Activated CD8-positive, alpha-beta T cell treated with anti-CD3 and anti-CD28 coated beads for 36 hours (primary cell): ENCODE measurements at regions not wholly inside any gene's neighbourhood (a gene's known extent, or its start where the extent isn't known, plus 50 kb on each side); places are given as distances from the start of the nearest gene placed in this dataset.

ENCODE experiments used
- ATAC-seq: fragments of 200-7000 bp; cut with Tn5 transposase; one replicate; pipeline ENCODE4 v1.10.0; 2021; ENCODE audit warnings: mild to moderate bottlenecking, moderate library complexity
- CTCF ChIA-PET: fragments of 350-600 bp; sonication (Branson Sonifier 250); formaldehyde crosslinking; loops from one replicate; lab custom pipeline; 2021; ENCODE audit warnings: antibody characterized with exemption; lab: Charles Lee
- POLR2A ChIA-PET: fragments of 350-600 bp; sonication (Branson Sonifier 250); formaldehyde crosslinking; loops from one replicate; lab custom pipeline; 2021; ENCODE audit warnings: antibody characterized with exemption; lab: Charles Lee
- DNase-seq: peaks from one replicate; pipeline ENCODE4 v3.0.0-alpha.2; 2020
- H3K27ac Mint-ChIP-seq: one replicate; pipeline ENCODE4 v1.8.0; 2021; ENCODE audit warnings: mild to moderate bottlenecking, mixed read lengths
- H3K27me3 Mint-ChIP-seq: one replicate; pipeline ENCODE4 v1.8.0; 2021; ENCODE audit warnings: mixed read lengths
- H3K36me3 Mint-ChIP-seq: one replicate; pipeline ENCODE4 v1.8.0; 2021; ENCODE audit warnings: low read depth, mixed read lengths
- H3K4me1 Mint-ChIP-seq: one replicate; pipeline ENCODE4 v1.8.0; 2021; ENCODE audit warnings: low read depth, mixed read lengths
- H3K4me3 Mint-ChIP-seq: one replicate; pipeline ENCODE4 v1.8.0; 2021; ENCODE audit warnings: mild to moderate bottlenecking, moderate library complexity, mixed read lengths
- H3K9me3 Mint-ChIP-seq: one replicate; pipeline ENCODE4 v1.8.0; 2021; ENCODE audit warnings: mixed read lengths
- intact Hi-C: fragments of 100-400 bp; cut with micrococcal nuclease; formaldehyde crosslinking; loops from one replicate; pipeline ENCODE4 v1.10.0; 2022
- TF ChIP-seq, protein P1 (sequence below): fragments of 200-600 bp; IDR thresholded peaks from one replicate; pipeline ENCODE4 v1.8.0; 2022; ENCODE audit warnings: antibody characterized with exemption, mild to moderate bottlenecking

DNA sequence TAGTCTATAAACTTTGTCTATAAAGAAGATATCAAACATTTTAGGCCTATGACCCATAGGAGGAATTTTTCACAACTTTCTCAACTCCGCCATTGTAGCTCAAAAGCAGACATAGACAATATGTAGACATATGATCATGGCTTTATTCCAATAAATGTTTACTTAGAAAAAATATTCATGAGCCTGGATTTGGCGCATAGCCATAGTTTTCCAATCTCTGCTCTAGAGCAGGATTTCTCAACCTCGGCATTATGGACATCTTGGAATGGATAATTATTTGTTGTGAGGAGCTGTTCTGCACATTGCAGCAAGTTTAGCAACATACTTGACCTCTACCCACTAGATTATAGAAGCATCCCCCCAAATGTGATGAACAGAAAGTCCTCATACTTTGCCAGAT is 532.6 kb downstream of the ANKRD7 start:
- POLR2A ChIA-PET = no interaction called here
- TF ChIP-seq, protein P1, sequence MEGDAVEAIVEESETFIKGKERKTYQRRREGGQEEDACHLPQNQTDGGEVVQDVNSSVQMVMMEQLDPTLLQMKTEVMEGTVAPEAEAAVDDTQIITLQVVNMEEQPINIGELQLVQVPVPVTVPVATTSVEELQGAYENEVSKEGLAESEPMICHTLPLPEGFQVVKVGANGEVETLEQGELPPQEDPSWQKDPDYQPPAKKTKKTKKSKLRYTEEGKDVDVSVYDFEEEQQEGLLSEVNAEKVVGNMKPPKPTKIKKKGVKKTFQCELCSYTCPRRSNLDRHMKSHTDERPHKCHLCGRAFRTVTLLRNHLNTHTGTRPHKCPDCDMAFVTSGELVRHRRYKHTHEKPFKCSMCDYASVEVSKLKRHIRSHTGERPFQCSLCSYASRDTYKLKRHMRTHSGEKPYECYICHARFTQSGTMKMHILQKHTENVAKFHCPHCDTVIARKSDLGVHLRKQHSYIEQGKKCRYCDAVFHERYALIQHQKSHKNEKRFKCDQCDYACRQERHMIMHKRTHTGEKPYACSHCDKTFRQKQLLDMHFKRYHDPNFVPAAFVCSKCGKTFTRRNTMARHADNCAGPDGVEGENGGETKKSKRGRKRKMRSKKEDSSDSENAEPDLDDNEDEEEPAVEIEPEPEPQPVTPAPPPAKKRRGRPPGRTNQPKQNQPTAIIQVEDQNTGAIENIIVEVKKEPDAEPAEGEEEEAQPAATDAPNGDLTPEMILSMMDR = no peak
- peaks cover 2% of the 10 kb centered on the region for H3K9me3 Mint-ChIP-seq
- H3K36me3 Mint-ChIP-seq = no peaks in the 10 kb centered on the region
- DNase-seq = no peak
- no peak overlapping the region for H3K4me3 Mint-ChIP-seq
- no peak overlapping the region for H3K27ac Mint-ChIP-seq
- CTCF ChIA-PET = no interaction called here
- intact Hi-C loops = no loop called here
- no peaks in the 10 kb centered on the region for H3K4me1 Mint-ChIP-seq
- H3K27me3 Mint-ChIP-seq = no peaks in the 10 kb centered on the region
- ATAC-seq = no peak

DNA sequence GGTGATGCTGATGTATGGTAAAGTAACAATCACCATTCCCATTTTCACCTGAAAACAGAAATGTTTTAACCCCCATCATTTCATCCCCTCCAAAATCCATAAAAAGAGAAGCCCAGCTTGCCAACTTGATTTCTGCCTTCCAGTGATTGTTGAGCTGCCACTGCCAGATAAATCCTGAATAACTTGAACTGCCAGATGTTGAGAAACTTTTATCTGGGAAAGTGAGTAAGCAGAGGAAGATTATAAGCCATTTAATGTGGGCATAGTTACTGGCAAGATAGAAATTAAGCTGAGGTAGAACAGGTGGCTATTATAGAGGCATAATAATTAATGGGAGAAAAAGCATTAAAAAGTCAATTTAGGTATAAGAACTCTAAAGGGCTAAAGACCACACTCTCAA is 534.1 kb downstream of the ANKRD7 start:
- ATAC-seq = no peak
- POLR2A ChIA-PET = no interaction called here

DNA sequence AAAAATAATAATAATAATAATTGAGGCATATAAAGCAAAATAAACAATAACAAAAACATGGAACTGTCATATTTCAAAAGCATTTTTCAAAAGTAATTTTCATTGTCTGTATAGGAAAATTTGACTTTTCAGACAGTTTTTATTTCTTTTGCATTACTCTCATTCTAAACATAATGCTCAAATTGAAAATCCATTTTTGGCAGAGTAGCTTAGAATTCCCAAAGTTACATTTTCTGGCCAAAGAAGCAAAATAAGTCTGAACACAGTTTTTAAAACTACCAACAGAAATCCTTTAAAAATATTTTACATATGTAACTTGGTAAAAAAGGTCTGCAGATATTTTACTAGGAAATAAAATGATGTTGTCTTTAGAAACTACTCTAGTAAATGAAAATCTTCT is 535.4 kb downstream of the ANKRD7 start:
- no peaks in the 10 kb centered on the region for H3K4me1 Mint-ChIP-seq
- no peaks in the 10 kb centered on the region for H3K27me3 Mint-ChIP-seq
- intact Hi-C loops = no loop called here
- ChIA-PET CTCF (no interaction called here), POLR2A (no interaction called here)
- TF ChIP-seq, protein P1 = no peak
- H3K36me3 Mint-ChIP-seq = no peaks in the 10 kb centered on the region
- no peak overlapping the region for H3K4me3 Mint-ChIP-seq
- no peak for DNase-seq
- H3K27ac Mint-ChIP-seq = no peak overlapping the region
- peaks cover 2% of the 10 kb centered on the region for H3K9me3 Mint-ChIP-seq
- no peak for ATAC-seq

More for the DNA sequence above, 534.1 kb downstream of the ANKRD7 start:
- Mint-ChIP-seq H3K27me3 (no peaks in the 10 kb centered on the region), H3K4me1 (no peaks in the 10 kb centered on the region), H3K4me3 (no peak overlapping the region), H3K9me3 (peaks cover 2% of the 10 kb centered on the region), H3K36me3 (no peaks in the 10 kb centered on the region), H3K27ac (no peak overlapping the region)
- TF ChIP-seq, protein P1 = no peak
- CTCF ChIA-PET = no interaction called here
- DNase-seq = no peak
- intact Hi-C loops = no loop called here

DNA sequence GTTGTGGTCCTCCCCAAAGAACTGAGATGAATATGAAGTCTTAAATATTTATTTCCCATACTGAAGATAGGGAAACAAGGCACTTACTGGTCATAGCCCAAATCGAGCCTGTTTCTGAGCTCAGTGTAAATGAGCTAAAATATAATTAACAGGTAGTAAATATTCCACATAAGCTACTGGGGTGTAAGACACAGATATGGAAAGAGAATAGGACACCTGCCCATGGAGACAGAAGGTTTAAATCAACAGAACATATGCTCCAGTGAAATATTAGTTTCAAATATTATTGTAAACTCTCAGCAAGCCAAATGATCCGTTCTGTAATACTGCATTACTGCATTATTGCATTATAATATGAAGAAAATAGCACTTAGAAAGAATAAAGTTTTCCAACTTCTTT is 537.9 kb downstream of the ANKRD7 start:
- POLR2A ChIA-PET = no interaction called here
- TF ChIP-seq, protein P1 = no peak
- Mint-ChIP-seq H3K9me3 (peaks cover 2% of the 10 kb centered on the region), H3K4me3 (no peak overlapping the region), H3K4me1 (no peaks in the 10 kb centered on the region), H3K27me3 (no peaks in the 10 kb centered on the region), H3K27ac (no peak overlapping the region), H3K36me3 (no peaks in the 10 kb centered on the region)
- intact Hi-C loops = no loop called here
- CTCF ChIA-PET = no interaction called here
- DNase-seq (no peak), ATAC-seq (no peak)

DNA sequence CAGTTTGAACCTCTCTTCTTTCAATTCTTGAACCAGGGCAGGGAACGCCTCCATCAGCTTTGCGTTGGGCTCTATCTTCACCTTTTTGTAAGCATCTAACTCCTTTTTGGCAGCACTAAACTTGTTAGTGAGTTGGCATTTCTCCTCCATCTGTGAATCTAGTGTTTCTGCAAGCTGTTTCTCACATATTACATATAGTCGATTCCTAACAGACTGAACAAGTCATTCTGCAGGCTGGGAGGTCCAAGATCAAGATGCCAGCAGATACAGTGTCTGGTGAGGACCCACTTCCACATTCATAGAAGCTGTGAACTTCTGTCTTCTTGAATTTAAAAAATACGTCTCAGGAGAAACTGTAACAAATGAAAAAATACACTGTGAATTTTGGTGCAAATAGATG is 539.7 kb downstream of the ANKRD7 start:
- Mint-ChIP-seq H3K36me3 (no peaks in the 10 kb centered on the region), H3K4me3 (no peak overlapping the region), H3K27ac (no peak overlapping the region), H3K4me1 (no peaks in the 10 kb centered on the region), H3K27me3 (no peaks in the 10 kb centered on the region), H3K9me3 (peaks cover 2% of the 10 kb centered on the region)
- intact Hi-C loops = no loop called here
- ATAC-seq (no peak), DNase-seq (no peak)
- TF ChIP-seq, protein P1 = no peak
- ChIA-PET CTCF (no interaction called here), POLR2A (no interaction called here)
